Neural progenitor cell (in vitro differentiated cells): ENCODE measurements at regions not wholly inside any gene's neighbourhood (a gene's known extent, or its start where the extent isn't known, plus 50 kb on each side); places are given as distances from the start of the nearest gene placed in this dataset.

Experiments
- EZH2 ChIP-seq: fragments of 200-600 bp; sonication (generic); IDR thresholded peaks from 2 replicates; pipeline ENCODE4 v1.6.1; 2017; ENCODE audit warnings: antibody characterized with exemption, mild to moderate bottlenecking, moderate library complexity
- EZH2phosphoT487 ChIP-seq: fragments of 200-600 bp; sonication (generic); IDR thresholded peaks from 2 replicates; pipeline ENCODE4 v1.6.1; 2017; ENCODE audit warnings: antibody characterized with exemption
- TF ChIP-seq, protein P1 (sequence below): fragments of 200-600 bp; sonication (generic); IDR thresholded peaks from 2 replicates; pipeline ENCODE4 v1.5.1; 2017; ENCODE audit warnings: antibody characterized with exemption, mild to moderate bottlenecking

- TF ChIP-seq, protein P1, sequence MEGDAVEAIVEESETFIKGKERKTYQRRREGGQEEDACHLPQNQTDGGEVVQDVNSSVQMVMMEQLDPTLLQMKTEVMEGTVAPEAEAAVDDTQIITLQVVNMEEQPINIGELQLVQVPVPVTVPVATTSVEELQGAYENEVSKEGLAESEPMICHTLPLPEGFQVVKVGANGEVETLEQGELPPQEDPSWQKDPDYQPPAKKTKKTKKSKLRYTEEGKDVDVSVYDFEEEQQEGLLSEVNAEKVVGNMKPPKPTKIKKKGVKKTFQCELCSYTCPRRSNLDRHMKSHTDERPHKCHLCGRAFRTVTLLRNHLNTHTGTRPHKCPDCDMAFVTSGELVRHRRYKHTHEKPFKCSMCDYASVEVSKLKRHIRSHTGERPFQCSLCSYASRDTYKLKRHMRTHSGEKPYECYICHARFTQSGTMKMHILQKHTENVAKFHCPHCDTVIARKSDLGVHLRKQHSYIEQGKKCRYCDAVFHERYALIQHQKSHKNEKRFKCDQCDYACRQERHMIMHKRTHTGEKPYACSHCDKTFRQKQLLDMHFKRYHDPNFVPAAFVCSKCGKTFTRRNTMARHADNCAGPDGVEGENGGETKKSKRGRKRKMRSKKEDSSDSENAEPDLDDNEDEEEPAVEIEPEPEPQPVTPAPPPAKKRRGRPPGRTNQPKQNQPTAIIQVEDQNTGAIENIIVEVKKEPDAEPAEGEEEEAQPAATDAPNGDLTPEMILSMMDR = no peak
- no peak for TF ChIP-seq EZH2
- no peak for TF ChIP-seq EZH2phosphoT487
Measured at GRCh38 chr13:106331116-106331515, 204.3 kb downstream of the EFNB2 start.
